GM19468 (cell line): ENCODE measurements at regions not wholly inside any gene's neighbourhood (a gene's known extent, or its start where the extent isn't known, plus 50 kb on each side); places are given as distances from the start of the nearest gene placed in this dataset.

Experiments used
- ATAC-seq: cut with Tn5 transposase; IDR thresholded peaks from one replicate; pipeline ENCODE4 v1.9.1; 2021; ENCODE audit warnings: mild to moderate bottlenecking, moderate library complexity, moderate number of reproducible peaks; ENCODE audit not compliant: unreplicated experiment; ENCODE audit errors: extremely low read depth

DNA sequence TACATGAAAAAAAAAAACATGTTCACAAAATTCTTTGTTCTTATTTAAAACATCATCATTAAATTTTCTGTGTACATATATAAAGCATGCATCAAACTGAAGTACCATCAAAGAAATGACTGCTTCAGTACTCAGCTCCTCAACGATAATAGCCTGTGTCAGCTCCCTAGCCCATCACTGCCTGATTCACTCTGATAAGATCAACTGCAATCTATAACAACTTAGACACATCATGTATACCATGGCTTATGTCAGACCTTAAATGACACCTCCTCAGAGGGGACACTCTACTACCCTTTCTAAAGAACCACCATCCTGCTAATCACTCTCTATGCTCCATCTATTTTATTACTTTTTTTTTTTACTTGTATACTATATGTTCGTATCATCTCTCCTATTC, 200.5 kb upstream of the TLE4 start:
- no peak for ATAC-seq

DNA sequence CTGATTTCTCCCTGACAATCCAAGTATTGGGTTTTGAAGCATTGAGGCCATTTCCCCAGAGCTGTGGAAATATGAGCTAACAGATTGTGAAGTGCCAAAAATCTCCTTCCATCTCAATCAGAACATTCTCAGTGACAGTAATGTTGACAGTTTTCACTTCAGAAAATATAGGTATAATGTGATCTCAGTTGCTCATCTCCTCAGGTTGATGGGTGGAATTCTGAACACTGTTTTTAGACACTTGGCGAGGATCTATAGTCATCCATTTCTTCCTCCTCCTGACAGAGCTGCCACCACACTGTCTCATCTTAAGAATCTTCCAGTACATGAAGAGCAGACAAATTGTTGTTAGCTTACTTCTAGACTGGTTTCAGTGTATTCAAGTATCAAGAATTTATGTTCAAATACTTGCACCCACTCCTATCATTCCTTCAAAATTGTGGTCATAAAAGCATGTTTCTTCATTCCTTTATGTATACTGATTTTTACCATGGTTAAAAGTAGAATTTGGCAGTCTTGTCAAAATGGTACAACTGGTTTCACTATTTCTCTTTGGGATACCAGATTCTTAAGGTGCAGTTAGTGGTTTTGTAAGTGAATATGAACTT, 199.7 kb upstream of the TLE4 start:
- ATAC-seq: no peak

DNA sequence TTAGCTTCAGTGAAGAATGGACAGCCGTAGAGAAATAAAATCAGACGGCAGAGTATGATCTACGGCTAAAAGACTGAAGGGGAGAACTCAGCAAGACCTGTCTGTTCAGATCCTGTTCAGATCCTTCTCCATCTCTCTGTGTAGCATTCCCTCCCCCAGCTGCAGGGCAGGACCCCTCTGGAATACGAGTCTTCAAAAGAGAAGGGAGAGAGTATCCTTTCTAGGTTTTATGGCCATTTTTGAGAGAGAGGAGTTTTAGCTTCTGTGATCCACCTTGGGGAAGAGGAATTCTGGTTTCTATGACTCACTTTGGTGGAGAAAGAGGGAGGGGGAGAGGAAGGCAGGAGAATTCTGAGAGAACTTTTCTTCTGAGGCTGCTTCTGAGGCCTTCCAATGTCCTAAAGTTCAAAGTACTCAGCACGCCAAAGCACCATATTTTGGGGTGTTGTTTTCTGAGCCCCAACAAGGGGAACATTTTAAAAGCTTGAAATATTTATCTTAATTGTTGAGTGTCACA, 194.4 kb upstream of the TLE4 start:
- no peak for ATAC-seq

DNA sequence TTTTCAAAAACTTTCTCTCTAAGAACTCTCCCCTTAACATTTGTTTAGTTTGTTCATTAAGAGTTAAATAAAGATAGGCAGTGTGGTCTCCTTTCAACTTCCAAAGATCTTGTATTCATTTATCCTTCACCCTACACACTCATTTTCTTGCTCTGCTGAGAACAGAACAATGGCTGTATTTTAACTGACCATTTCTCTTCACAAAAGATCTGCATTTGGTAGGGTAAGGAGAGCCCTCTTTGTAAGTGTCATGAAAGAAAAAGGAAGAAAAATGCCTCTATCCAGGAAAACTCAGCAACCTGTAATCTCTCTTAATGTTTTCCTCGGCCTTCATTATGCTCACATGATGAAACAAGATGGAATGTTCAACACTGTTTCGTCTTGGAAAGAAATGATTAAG, 193.7 kb upstream of the TLE4 start:
- no peak for ATAC-seq

DNA sequence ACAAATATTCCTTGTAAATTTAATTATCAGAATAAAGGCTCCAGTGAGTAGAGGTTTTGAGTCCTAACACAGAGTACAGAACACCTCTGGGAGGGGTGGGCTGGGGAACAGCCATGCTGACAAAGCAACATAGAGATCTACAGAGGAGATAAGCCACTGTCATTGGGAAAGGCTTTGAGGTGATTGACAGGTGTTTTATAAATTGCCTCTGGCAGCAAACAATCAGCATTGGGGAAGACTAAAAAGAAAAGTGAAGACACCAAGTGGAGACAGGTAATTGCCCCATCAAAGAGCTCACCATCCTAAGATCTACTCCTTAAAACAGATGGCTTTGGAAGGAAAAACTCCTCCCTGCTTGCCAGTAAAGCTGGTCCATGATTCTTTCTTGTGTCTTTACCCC, 189.7 kb upstream of the TLE4 start:
- no peak for ATAC-seq

DNA sequence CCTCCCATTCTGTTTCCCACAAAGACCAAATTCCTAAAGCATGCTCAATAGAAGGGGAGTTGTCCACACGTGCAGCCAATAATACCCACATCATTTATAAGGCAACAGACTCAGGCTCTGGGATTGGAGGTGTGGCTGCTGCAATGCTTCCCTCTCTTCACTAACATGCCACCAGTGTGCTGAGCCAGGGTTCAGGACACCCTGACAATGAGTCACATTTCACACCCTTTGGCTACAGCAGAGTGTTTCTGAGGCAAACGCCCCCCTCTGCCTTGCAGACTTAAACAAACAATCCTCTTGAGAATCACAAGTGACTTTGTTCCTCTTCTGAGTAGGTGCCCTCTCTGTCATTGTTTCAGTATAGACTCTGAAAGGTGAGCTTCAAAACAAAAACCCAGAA, 189.3 kb upstream of the TLE4 start:
- ATAC-seq: no peak

DNA sequence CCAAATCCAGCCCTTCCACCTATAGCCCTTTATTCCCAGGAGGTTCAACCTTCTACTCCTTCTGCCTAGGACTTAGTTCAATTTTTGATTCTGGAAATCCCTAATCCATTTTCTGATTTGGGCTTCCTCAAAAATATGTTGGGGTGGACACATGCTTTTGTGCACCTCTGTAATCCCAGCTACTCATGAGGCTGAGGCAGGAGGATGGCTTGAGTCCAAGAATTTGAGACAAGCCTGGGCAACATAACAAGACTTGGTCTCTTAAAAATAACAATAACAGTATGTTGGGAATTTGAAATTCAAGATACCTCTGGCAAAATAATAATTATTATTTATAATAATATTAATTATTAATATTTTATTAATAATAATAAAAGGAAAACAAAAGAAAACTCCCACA, 188.7 kb upstream of the TLE4 start:
- ATAC-seq: no peak

DNA sequence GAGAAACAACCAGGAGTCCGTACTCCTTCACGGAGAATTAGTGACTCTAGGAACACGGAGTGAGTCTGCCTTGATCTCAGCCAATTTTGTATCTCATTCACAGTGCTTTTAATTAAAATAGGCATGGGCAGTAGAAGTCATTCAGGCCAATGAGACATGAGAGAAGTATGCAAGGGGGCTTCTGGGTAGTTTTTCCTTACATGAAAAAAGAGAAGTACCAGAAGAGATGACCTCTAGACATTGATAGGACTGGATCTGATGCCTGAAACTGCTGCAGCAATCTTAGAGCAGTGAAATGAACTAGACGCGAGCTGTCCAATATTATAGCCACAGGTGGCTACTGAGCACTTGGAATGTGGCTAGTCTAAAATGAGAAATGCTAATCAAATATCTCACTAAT, 187.7 kb upstream of the TLE4 start:
- no peak for ATAC-seq

DNA sequence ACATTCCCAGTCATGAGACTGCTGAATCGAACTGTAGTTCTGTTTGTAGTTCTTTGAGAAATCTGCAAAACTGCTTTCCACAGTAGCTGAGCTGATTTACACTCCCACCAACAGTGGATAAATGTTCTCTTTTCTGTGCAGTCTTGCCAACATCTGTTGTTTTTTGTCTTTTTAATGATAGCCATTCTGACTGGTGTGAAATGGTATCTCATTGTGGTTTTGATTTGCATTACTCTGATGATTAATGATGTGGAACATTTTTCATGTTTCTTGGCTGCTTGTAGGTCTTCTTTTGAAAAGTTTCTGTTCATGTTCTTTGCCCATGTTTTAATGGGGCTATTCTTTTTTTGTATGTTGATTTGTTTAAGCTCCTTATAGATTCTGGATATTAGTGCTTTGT, 187.3 kb upstream of the TLE4 start:
- ATAC-seq: no peak

DNA sequence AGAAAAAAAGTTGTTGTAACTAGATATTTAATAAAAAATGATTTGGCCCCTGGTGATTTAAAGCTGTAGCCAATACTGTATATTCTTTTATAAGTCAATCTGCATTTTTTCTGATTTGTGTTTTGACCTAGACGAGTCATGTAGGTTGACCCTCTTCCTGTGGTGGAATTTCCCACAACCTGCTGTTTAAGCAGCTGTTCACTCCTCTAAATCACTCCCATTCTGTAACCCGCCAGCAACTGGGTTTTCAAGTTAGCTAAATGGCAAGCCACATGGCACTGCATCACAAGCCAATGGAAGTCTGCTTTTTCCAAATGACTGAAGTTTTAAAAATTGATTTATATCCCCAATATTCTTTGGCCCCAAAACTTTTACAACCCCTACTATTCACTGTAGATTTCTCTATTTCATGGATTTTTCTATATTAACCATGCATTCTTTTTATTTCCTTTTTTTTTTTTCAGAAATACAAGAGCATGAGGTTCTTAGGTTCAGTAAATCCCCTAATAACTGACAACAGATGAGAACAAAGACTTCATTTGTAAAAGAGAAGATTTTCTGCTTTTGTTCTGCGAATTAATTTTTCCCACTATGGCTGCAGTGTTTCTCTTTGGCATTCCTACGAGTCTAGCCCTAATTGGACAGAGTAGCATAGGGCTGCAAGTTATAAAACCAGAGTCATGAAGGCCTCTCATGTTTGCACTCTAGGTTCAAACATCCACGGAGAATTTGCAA, 184.5 kb upstream of the TLE4 start:
- no peak for ATAC-seq

DNA sequence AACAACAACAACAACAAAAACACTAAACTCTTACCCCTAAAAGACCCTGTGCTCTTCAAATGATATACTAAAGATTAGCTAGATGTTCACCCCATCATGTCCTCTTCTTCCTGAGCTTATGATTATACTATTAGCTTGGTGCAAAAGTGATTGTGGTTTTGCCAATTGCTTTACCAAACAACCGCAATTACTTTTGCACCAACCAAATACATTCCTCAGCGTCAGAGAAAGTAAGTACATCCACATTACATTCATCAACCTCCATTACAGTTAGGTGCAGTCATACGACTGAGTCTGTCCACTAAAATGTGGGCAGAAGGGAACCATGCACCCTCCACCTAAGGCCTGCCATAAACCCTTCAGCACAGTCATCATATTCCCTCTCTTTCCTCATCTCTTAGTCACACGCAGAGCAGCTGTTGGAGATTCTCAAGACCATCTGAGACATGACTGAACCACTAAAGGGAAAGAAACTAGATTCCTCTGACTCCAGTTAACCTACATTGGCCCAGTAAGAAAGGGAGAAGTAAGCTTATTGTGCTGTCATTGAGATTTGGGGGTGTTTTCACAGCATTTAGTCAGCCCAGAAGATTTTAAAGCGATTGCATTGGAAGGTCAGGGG, 181.6 kb upstream of the TLE4 start:
- ATAC-seq: no peak

DNA sequence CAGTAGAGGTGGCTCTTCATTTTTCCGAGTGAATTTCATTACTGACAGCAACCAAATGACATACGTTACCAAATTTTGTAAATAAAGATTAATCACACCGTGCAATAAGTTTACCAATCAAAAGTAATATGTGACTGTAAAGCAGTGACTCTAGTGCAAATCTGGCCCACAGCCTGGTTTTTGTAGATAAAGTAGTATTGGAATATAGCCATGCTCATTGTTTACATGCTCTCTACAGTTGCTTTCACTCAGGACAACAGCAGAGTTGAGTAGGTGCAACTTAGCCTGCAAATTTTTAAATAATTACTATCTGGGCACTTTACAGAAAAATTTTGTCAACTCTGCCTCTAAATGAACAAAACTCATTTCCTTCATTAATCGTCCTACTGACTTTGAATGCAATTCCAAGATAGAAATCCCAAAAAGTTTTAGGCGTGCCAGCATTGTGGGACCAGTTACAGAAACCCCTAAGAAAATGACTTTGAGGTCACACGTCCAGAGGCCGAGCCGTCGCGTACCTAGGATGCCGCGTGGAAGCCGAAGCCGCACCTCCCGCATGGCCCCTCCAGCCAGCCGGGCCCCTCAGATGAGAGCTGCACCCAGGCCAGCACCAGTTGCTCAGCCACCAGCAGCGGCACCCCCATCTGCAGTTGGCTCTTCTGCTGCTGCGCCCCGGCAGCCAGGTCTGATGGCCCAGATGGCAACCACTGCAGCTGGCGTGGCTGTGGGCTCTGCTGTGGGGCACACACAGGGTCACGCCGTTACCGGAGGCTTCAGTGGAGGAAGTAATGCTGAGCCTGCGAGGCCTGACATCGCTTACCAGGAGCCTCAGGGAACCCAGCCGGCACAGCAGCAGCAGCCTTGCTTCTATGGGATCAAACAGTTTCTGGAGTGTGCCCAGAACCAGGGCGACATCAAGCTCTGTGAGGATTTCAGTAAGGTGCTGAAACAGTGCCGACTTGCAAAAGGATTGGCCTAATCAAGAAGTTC, 180.7 kb upstream of the TLE4 start:
- ATAC-seq: no peak

DNA sequence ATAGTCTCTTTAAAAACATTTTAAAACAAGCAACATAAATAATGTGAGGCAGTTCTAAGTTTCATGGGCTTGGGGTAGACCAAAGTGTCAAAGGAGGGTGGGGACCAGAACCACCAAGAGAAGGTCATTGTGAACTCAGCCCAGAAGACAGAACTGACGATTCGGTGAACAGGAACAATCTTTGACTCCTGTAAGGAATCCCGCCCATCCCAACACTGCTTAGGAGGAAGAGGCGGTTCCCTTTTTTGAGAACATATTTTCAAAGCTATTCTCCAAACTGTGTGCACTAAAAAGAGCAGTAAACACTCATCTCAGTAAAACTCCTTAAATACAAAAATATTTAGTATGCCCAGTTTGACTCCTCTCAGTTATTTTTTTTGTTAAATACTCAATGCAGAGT, 176.5 kb upstream of the TLE4 start:
- ATAC-seq: no peak

DNA sequence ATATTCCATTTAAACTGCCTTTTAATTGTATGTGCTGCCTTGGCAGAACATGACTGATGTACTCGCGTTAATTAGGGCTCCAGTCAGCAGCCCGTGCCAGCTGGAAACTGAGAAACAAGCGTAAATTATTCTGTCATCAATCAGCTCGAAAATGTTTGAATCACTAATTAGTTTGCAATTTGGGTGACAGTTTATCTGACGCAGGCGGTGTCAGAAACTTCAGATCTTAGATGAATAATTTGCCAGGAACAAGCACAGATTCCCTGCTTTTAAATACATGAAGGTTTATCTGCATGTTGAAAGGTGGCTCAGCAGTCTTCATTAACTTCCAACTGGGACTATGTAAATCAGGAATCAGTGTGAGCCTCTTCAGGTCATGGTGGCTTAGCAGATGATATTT, 176.0 kb upstream of the TLE4 start:
- ATAC-seq: no peak

DNA sequence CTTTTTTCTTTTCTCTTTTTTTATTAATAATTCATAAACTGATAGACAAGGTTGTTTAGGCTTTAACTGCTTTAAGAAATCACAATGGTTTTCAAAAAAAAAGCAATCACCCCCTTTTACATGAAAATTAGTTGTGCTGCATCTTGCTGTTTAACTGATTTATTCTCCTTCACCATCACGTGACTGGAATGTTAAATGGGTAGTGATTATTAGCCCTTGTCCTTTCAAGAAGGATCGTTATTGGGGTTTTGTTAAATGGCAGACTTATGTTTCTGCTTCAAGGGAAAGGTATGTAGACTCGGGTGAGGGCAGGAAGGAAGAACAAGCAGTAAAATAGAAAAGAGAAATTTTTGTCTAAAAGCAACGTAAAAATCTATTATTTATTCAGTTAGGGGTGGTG, 175.6 kb upstream of the TLE4 start:
- ATAC-seq: no peak

DNA sequence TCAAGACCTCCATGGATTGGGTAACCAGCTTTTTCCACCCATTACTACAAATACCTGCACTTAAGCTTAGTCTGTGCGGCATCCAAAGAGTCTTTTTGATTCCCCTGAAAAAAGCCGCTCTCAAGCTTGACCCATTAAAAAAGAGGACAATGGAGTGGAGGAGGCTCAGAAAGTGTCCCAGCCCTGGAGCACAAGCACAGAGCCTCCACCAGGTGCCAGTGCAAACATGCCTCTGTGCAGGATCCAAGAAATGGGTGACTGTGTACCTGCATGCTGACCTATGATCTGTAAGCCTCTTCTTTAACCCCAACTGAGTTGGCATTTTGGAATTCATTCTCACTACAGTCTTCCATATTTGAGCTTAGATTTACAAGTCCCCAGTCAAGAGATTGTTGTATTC, 168.3 kb upstream of the TLE4 start:
- ATAC-seq: no peak

DNA sequence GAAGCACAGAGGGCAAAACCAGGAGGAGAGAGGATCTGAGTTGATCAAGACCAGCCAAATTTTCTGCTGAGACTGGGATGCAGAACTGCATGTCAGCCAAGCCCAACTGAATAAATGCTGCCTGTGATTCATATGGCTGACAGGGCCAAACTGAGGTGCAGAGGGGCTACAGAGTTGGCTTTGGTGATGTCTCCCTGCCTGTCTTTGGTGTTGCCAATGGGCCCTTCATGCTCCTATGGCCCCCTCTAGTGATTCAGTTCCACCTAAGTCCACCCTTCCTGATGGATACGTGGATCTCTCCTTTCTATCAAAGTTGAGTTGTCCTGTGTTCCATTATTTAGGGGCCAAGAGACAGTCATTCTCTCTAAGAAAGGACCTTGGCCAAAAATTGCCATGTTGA, 163.6 kb upstream of the TLE4 start:
- ATAC-seq: no peak

DNA sequence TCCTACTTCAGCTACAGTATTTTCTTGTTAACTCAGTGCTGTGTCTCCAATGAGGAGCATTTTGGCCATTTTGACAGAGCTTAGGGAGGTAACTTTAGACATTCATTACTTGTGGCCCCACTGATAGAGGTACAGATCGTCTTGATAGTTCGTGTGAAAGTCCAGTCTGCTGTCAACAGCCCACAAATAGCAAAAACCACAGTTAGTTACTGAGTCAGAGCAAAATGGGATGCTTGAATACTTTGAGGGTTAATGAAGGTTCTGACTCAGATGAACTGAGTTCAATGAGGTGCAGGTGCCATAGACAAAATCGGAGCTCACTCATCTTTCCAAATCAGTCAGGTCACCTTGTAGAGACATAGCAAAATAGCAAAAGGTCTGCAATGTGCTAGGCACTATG, 163.1 kb upstream of the TLE4 start:
- no peak for ATAC-seq

DNA sequence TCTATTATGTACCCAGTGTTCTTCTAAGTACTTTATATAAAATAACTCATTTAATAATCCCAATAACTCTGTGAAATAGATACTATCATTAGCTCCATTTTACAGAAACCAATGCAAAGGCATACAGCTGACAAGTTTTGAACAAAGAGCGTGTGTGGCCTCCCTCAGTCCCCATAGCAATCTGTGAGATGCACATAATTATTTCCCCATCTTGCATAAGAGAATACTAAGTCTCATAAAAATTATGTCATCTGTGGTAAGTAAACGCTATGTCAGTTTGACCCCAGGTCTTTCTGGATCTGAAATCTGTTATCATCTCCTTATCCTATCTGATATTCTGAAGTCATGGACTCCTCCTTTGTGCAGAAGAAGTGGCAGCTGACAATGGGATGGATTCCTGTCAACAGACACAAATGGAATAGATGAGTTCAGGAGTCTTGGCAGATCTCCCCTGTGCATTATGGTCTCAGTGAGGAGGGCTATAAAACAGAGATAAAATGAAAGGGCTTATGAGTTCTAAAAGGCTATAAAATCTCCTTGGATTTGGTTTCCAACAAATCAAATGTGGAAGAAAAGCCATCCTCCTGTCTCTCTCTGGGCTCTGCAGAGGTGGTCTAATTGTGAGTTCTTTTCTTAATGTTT, 162.5 kb upstream of the TLE4 start:
- ATAC-seq: no peak

DNA sequence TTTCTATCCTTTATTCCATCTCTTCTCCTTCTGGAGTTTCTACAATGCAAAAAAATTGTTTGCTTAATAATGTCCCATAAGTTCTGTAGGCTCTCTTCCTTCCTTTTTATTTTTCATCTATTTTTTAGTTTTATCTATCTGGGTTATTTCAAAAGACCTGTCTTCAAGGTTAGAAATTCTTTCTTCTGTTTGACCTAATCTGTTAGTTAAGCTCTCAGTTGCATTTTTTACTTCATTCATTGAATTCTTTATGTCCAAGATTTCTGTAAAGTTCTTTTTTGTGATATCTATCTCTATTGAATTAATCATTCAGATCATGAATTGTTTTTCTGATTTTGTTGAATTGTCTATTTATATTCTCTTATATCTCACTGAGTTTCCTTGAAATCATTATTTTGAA, 145.9 kb upstream of the TLE4 start:
- no peak for ATAC-seq
